ENCODE measurements at regions not wholly inside any gene's neighbourhood (a gene's known extent, or its start where the extent isn't known, plus 50 kb on each side); places are given as distances from the start of the nearest gene placed in this dataset.
"Not testable (repeated sequence)": the region's sequence is repeated elsewhere in the genome, so short reads cannot be mapped to it uniquely, and the experiment has no call there.

DNA sequence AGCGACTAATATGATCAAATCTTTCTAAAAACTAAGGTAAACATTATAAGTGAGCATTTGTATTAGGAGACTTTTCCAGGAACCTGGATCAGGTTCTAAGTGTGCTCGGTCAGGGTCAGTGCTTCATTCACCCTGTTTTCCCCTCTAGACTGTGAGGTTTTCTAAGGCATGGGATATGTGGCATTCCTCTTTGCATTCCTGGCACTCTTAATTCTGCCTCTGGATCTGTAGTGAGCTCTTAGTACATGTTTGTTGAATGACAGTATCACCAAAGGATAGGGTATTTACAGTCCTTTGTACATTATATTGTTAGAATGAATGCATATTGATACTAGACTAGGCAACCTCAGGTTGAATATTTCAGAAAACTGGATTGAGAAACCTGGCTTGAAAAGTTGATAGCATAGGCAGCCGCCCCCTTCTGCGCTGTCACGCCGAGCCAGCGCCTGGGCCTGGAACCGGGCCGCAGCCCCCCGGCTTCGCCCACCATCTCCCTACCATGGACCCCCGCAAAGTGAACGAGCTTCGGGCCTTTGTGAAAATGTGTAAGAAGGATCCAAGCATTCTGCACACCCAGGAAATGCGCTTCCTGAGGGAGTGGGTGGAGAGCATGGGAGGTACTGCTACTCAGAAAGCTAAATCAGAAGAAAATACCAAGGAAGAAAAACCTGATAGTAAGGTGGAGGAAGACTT is 156.5 kb downstream of the KCNRG start:
- TF ChIP-seq, protein P1, sequence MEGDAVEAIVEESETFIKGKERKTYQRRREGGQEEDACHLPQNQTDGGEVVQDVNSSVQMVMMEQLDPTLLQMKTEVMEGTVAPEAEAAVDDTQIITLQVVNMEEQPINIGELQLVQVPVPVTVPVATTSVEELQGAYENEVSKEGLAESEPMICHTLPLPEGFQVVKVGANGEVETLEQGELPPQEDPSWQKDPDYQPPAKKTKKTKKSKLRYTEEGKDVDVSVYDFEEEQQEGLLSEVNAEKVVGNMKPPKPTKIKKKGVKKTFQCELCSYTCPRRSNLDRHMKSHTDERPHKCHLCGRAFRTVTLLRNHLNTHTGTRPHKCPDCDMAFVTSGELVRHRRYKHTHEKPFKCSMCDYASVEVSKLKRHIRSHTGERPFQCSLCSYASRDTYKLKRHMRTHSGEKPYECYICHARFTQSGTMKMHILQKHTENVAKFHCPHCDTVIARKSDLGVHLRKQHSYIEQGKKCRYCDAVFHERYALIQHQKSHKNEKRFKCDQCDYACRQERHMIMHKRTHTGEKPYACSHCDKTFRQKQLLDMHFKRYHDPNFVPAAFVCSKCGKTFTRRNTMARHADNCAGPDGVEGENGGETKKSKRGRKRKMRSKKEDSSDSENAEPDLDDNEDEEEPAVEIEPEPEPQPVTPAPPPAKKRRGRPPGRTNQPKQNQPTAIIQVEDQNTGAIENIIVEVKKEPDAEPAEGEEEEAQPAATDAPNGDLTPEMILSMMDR (IDR thresholded peaks at IDR 0.05 in 8 of 11, conservative IDR thresholded peaks at IDR 0.05 in 3 of 11) = no peak
- TF ChIP-seq POLR2A (IDR thresholded peaks at IDR 0.05) = no peak
- TF ChIP-seq POLR2AphosphoS5 (IDR thresholded peaks at IDR 0.05) = no peak
- no peak for DNase-seq
- Histone ChIP-seq H3K36me3 (no peaks in the 10 kb centered on the region), H3K27me3 (replicated peaks in 1 of 7) (no peaks in the 10 kb centered on the region), H3K4me1 (no peaks in the 10 kb centered on the region), H3K27ac (no peak overlapping the region), H3K4me3 (no peak overlapping the region), H3K9me3 (no peaks in the 10 kb centered on the region)
- intact Hi-C loops (cut with DNase I; ENCODE audit: low total_unique reads) = no loop called here
- 92 to 98% (median 96%) methylated on average over 15 of the region's 15 CpGs for WGBS, 5 donors

DNA sequence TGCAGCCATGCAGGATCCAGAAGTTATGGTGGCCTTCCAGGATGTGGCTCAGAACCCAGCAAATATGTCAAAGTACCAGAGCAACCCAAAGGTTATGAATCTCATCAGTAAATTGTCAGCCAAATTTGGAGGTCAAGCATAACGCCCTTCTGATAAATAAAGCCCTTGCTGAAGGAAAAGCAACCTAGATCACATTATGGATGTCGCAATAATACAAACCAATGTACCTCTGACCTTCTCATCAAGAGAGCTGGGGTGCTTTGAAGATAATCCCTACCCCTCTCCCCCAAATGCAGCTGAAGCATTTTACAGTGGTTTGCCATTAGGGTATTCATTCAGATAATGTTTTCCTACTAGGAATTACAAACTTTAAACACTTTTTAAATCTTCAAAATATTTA is 157.8 kb downstream of the KCNRG start:
- H3K4me3 ChIP-seq; DNase-seq; H3K27me3 ChIP-seq (replicated peaks in 1 of 7); intact Hi-C loops (cut with DNase I; ENCODE audit: low total_unique reads); H3K27ac ChIP-seq; H3K4me1 ChIP-seq; H3K36me3 ChIP-seq; H3K9me3 ChIP-seq: not testable (repeated sequence)
- 83 to 96% (median 87%) methylated on average over 2 of the region's 2 CpGs for WGBS, 5 donors

DNA sequence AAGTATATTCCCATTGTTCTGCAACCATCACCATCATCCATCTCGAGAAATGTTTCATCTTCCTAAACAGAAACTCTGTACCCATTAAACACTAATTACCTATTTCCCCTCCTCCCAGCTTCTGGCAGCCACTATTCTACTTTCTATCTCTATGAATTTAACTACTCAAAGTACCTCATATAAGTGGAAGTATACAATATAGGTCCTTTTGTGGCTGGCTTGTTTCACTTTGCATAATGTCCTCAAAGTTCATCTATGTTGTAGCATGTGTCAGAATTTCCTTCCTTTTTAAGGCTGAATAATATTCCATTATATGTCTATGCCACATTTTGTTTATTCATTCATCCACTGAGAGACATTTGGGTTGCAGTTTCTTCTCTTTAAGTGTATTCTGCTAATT is 159.4 kb downstream of the KCNRG start:
- Histone ChIP-seq H3K27me3 (replicated peaks in 1 of 7) (no peaks in the 10 kb centered on the region), H3K36me3 (no peaks in the 10 kb centered on the region), H3K9me3 (no peaks in the 10 kb centered on the region), H3K27ac (no peak overlapping the region), H3K4me3 (no peak overlapping the region), H3K4me1 (no peaks in the 10 kb centered on the region)
- intact Hi-C loops (cut with DNase I; ENCODE audit: low total_unique reads) = no loop called here
- DNase-seq = no peak
- TF ChIP-seq, protein P1 (IDR thresholded peaks at IDR 0.05 in 8 of 11, conservative IDR thresholded peaks at IDR 0.05 in 3 of 11) = no peak
- no peak for TF ChIP-seq POLR2AphosphoS5 (IDR thresholded peaks at IDR 0.05)
- TF ChIP-seq POLR2A (IDR thresholded peaks at IDR 0.05) = no peak
- WGBS, 5 donors = 89 to 98% (median 90%) methylated on average over 1 of the region's 1 CpG

DNA sequence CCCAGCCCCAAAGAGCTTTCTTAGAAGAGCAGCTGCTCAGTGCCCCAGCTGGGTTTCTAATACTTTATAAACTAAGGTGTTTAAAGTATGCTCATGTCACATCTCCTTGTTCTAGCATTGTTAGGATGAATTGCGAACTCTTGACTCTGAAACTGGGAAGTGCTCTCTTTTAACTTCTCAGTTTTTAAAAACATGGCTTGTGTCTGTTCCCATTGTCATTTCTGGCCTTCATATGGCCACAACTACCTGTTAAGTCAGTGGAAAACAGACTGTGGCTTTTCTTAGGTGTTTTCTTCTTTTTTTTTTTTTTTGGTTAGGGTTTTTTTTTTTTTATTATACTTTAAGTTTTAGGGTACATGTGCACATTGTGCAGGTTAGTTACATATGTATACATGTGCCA is 164.7 kb downstream of the KCNRG start:
- H3K9me3 ChIP-seq = no peaks in the 10 kb centered on the region
- H3K27me3 ChIP-seq (replicated peaks in 1 of 7) = no peaks in the 10 kb centered on the region
- H3K36me3 ChIP-seq = no peaks in the 10 kb centered on the region
- no peak overlapping the region for H3K27ac ChIP-seq
- H3K4me3 ChIP-seq = no peak overlapping the region
- 0 to 91% (median 88%) methylated on average over 1 of the region's 1 CpG for WGBS, 5 donors
- intact Hi-C loops (cut with DNase I; ENCODE audit: low total_unique reads) = no loop called here
- TF ChIP-seq POLR2A (IDR thresholded peaks at IDR 0.05) (no peak), POLR2AphosphoS5 (IDR thresholded peaks at IDR 0.05) (no peak)
- TF ChIP-seq, protein P1 (IDR thresholded peaks at IDR 0.05 in 8 of 11, conservative IDR thresholded peaks at IDR 0.05 in 3 of 11) = no peak
- H3K4me1 ChIP-seq = no peaks in the 10 kb centered on the region
- no peak for DNase-seq

DNA sequence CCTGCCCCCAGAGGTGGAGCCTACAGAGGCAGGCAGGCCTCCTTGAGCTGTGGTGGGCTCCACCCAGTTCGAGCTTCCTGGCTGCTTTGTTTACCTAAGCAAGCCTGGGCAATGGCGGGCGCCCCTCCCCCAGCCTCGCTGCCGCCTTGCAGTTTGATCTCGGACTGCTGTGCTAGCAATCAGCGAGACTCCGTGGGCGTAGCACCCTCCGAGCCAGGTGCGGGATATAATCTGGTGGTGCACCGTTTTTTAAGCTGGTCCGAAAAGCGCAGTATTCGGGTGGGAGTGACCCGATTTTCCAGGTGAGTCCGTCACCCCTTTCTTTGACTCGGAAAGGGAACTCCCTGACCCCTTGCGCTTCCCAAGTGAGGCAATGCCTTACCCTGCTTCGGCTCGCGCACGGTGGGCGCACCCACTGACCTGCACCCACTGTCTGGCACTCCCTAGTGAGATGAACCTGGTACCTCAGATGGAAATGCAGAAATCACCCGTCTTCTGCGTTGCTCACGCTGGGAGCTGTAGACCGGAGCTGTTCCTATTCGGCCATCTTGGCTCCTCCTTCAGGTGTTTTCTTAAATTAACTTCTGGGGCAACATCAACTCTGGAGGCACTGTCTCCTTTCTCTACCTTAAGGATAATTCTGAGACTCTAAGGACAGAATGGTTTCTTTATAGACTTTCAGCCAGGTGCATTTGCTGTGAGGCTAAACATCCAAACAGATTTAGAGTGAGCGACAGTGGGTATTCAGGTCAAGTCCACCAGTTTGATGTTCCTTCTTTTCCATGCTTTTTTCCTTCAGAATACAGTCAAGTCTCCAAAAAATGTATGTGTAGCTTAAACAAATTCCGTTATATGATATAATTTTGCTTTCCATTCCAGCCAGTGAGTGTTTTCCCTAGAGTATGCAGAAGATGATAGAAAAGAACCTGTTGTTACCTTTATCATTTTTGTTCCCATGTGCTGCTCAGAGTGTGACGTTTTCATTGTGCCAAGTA is 170.8 kb downstream of the KCNRG start:
- 88 to 97% (median 95%) methylated on average over 8 to 31 of the region's 32 CpGs for WGBS, 5 donors
- H3K36me3 ChIP-seq; H3K9me3 ChIP-seq; H3K4me3 ChIP-seq; H3K4me1 ChIP-seq; H3K27me3 ChIP-seq (replicated peaks in 1 of 7); intact Hi-C loops (cut with DNase I; ENCODE audit: low total_unique reads); DNase-seq; H3K27ac ChIP-seq: not testable (repeated sequence)
